H9 (cell line): ENCODE measurements at regions not wholly inside any gene's neighbourhood (a gene's known extent, or its start where the extent isn't known, plus 50 kb on each side); places are given as distances from the start of the nearest gene placed in this dataset.

Source experiments
- DNase-seq: peaks from one replicate; pipeline ENCODE4 v3.0.0-alpha.2; 2017
- H2AFZ ChIP-seq: one replicate; pipeline ENCODE4 v1.6.1; 2013; ENCODE audit warnings: mild to moderate bottlenecking, low read length, control low read depth, moderate library complexity
- H2AK5ac ChIP-seq: 2 replicates; pipeline ENCODE4 v1.6.1; 2013; ENCODE audit warnings: low read length, control low read depth, mixed read lengths; ENCODE audit not compliant: insufficient read length
- H2BK120ac ChIP-seq: one replicate; pipeline ENCODE4 v1.6.1; 2013; ENCODE audit warnings: low read depth, mild to moderate bottlenecking, low read length, control low read depth, inconsistent platforms; ENCODE audit not compliant: poor library complexity, severe bottlenecking
- H2BK12ac ChIP-seq: 2 replicates; pipeline ENCODE4 v1.6.1; 2013; ENCODE audit warnings: low read length, control low read depth, mixed read lengths, low read depth; ENCODE audit not compliant: insufficient read length
- H2BK15ac ChIP-seq: 2 replicates; pipeline ENCODE4 v1.6.1; 2013; ENCODE audit warnings: low read depth, low read length, control low read depth
- H2BK20ac ChIP-seq: one replicate; pipeline ENCODE4 v1.6.1; 2013; ENCODE audit warnings: low read depth, mild to moderate bottlenecking, low read length, control low read depth, inconsistent platforms; ENCODE audit not compliant: poor library complexity, severe bottlenecking
- H2BK5ac ChIP-seq: 2 replicates; pipeline ENCODE4 v1.6.1; 2013; ENCODE audit warnings: low read length, control low read depth, mixed read lengths; ENCODE audit not compliant: insufficient read length
- H3K14ac ChIP-seq: 2 replicates; pipeline ENCODE4 v1.6.1; 2013; ENCODE audit warnings: low read length, control low read depth; ENCODE audit not compliant: insufficient read depth
- H3K18ac ChIP-seq: 2 replicates; pipeline ENCODE4 v1.6.1; 2013; ENCODE audit warnings: low read depth, mild to moderate bottlenecking, mixed read lengths, low read length, control low read depth; ENCODE audit not compliant: insufficient read length
- H3K23ac ChIP-seq: 2 replicates; pipeline ENCODE4 v1.6.1; 2013; ENCODE audit warnings: low read length, control low read depth, mixed read lengths, low read depth; ENCODE audit not compliant: insufficient read length
- H3K23me2 ChIP-seq: 2 replicates; pipeline ENCODE4 v1.6.1; 2013; ENCODE audit warnings: low read depth, mild to moderate bottlenecking, mixed read lengths, low read length, control low read depth; ENCODE audit not compliant: insufficient read length, poor library complexity, severe bottlenecking
- H3K27ac ChIP-seq: 2 replicates; pipeline ENCODE4 v1.5.1; 2013; ENCODE audit warnings: low read length, control low read depth, mixed read lengths, low read depth; ENCODE audit not compliant: insufficient read length
- H3K27me3 ChIP-seq: 2 replicates; pipeline ENCODE4 v1.6.1; 2013; ENCODE audit warnings: low read length, control low read depth, inconsistent platforms; ENCODE audit not compliant: insufficient read depth
- H3K4ac ChIP-seq: 2 replicates; pipeline ENCODE4 v1.6.1; 2013; ENCODE audit warnings: low read depth, mild to moderate bottlenecking, control low read depth, inconsistent platforms, low read length, moderate library complexity
- H3K4me1 ChIP-seq: 2 replicates; pipeline ENCODE4 v1.6.1; 2013; ENCODE audit warnings: low read length, control low read depth, inconsistent platforms; ENCODE audit not compliant: insufficient read depth
- H3K4me2 ChIP-seq: 2 replicates; pipeline ENCODE4 v1.6.1; 2013; ENCODE audit warnings: low read length, control low read depth, mixed read lengths; ENCODE audit not compliant: insufficient read length, insufficient read depth
- H3K56ac ChIP-seq: 2 replicates; pipeline ENCODE4 v1.6.1; 2013; ENCODE audit warnings: low read depth, mild to moderate bottlenecking, mixed read lengths, low read length, control low read depth; ENCODE audit not compliant: insufficient read length
- H3K79me1 ChIP-seq: 2 replicates; pipeline ENCODE4 v1.6.1; 2013; ENCODE audit warnings: low read depth, mild to moderate bottlenecking, moderate library complexity, low read length, control low read depth, inconsistent platforms; ENCODE audit not compliant: insufficient read depth, poor library complexity, severe bottlenecking
- H3K79me2 ChIP-seq: 2 replicates; pipeline ENCODE4 v1.6.1; 2013; ENCODE audit warnings: low read length, control low read depth, inconsistent platforms; ENCODE audit not compliant: insufficient read depth
- H3K9ac ChIP-seq: 2 replicates; pipeline ENCODE4 v1.6.1; 2013; ENCODE audit warnings: low read length, control low read depth, mixed read lengths; ENCODE audit not compliant: insufficient read length; ENCODE audit errors: extremely low read depth
- H3K9me3 ChIP-seq: one replicate; pipeline ENCODE4 v1.6.1; 2013; ENCODE audit warnings: low read depth, low read length, inconsistent platforms; ENCODE audit not compliant: control insufficient read depth
- H3T11ph ChIP-seq: one replicate; pipeline ENCODE4 v1.6.1; 2013; ENCODE audit warnings: mild to moderate bottlenecking, low read length, control low read depth, inconsistent platforms
- H4K20me1 ChIP-seq: one replicate; pipeline ENCODE4 v1.6.1; 2013; ENCODE audit not compliant: control insufficient read depth, insufficient read length, insufficient read depth
- H4K5ac ChIP-seq: 2 replicates; pipeline ENCODE4 v1.6.1; 2013; ENCODE audit warnings: low read depth, mild to moderate bottlenecking, mixed read lengths, low read length, control low read depth; ENCODE audit not compliant: insufficient read length
- H4K8ac ChIP-seq: replicated peaks from 2 replicates; pipeline ENCODE4 v1.6.1; 2013; ENCODE audit warnings: low read length, control low read depth, mixed read lengths, low read depth; ENCODE audit not compliant: insufficient read length
- H4K91ac ChIP-seq: 2 replicates; pipeline ENCODE4 v1.6.1; 2013; ENCODE audit warnings: low read depth, mild to moderate bottlenecking, moderate library complexity, mixed read lengths, low read length, control low read depth; ENCODE audit not compliant: insufficient read length
- H3K27ac Mint-ChIP-seq, 3 experiments: 2 replicates in 2 of 3; 3 replicates in 1 of 3; pipeline ENCODE4 v1.8.0; 2020 to 2021; ENCODE audit warnings: mixed read lengths in 3 of 3, mild to moderate bottlenecking in 1 of 3, moderate library complexity in 1 of 3
- H3K27me3 Mint-ChIP-seq: 2 replicates; pipeline ENCODE4 v1.8.0; 2021; ENCODE audit warnings: low read depth, mild to moderate bottlenecking, moderate library complexity, mixed read lengths
- H3K36me3 Mint-ChIP-seq, 3 experiments: 2 replicates in 2 of 3; 3 replicates in 1 of 3; pipeline ENCODE4 v1.8.0; 2020 to 2021; ENCODE audit warnings: low read depth in 3 of 3, mixed read lengths in 3 of 3; ENCODE audit not compliant: insufficient read depth in 1 of 3
- H3K4me1 Mint-ChIP-seq, 2 experiments: 2 replicates each; pipeline ENCODE4 v1.8.0; 2020; ENCODE audit warnings: mixed read lengths in 2 of 2
- H3K4me3 Mint-ChIP-seq, 2 experiments: 2 replicates in 1 of 2; 3 replicates in 1 of 2; pipeline ENCODE4 v1.8.0; 2020 to 2021; ENCODE audit warnings: mild to moderate bottlenecking in 2 of 2, mixed read lengths in 2 of 2, moderate library complexity in 1 of 2
- H3K9me3 Mint-ChIP-seq, 2 experiments: 2 replicates in 1 of 2; 3 replicates in 1 of 2; pipeline ENCODE4 v1.8.0; 2020; ENCODE audit warnings: mild to moderate bottlenecking in 2 of 2, mixed read lengths in 2 of 2, moderate library complexity in 1 of 2
- CTCF ChIP-seq: fragments of 200-600 bp; sonication (generic); conservative IDR thresholded peaks from 3 replicates; pipeline ENCODE4 v1.8.0; 2021; ENCODE audit warnings: antibody characterized with exemption, mild to moderate bottlenecking
- WGBS: extraction: QIAGEN DNeasy Blood & Tissue Kit; methylation state at CpG from one replicate; pipeline ENCODE4 v1.1.7; 2013; ENCODE audit warnings: missing lambda C conversion rate, low lambda C conversion rate, mixed read lengths; ENCODE audit not compliant: insufficient read length; ENCODE audit errors: extremely low coverage; 5-methylcytosine and 5-hydroxymethylcytosine counted together

- WGBS = no CpG with 5 or more reads among the region's 2 CpGs
- H4K5ac ChIP-seq = no peak overlapping the region
- H2BK20ac ChIP-seq = no peak overlapping the region
- no peak overlapping the region for H3K23ac ChIP-seq
- no peak for DNase-seq
- no peak overlapping the region for H3K4me2 ChIP-seq
- H3K56ac ChIP-seq = no peak overlapping the region
- H3K79me1 ChIP-seq = no peaks in the 10 kb centered on the region
- H4K91ac ChIP-seq = no peak overlapping the region
- no peak overlapping the region for H3K27ac Mint-ChIP-seq
- H2BK5ac ChIP-seq = no peak overlapping the region
- no peak overlapping the region for H3T11ph ChIP-seq
- H3K27me3 ChIP-seq = no peaks in the 10 kb centered on the region
- peaks cover 4 to 11% (median 5%) of the 10 kb centered on the region in 3 experiments; a peak in 6 of 7 replicates for H3K36me3 Mint-ChIP-seq
- no peak overlapping the region for H2BK12ac ChIP-seq
- no peak overlapping the region for H3K18ac ChIP-seq
- no peaks in the 10 kb centered on the region; the same call in 1 of the 2 replicates for H3K4me1 ChIP-seq
- H3K9me3 ChIP-seq = no peaks in the 10 kb centered on the region
- H2AK5ac ChIP-seq = no peak overlapping the region
- H3K23me2 ChIP-seq = no peaks in the 10 kb centered on the region
- H2AFZ ChIP-seq = no peak overlapping the region
- H4K8ac ChIP-seq = no peak overlapping the region
- H3K27me3 Mint-ChIP-seq = no peaks in the 10 kb centered on the region
- no peak for TF ChIP-seq CTCF
- no peak overlapping the region for H3K9ac ChIP-seq
- peaks cover 5 to 11% of the 10 kb centered on the region in 2 experiments for H3K9me3 Mint-ChIP-seq
- H3K79me2 ChIP-seq = no peaks in the 10 kb centered on the region
- no peak overlapping the region for H2BK120ac ChIP-seq
- peaks cover 7 to 9% of the 10 kb centered on the region in 2 experiments for H3K4me1 Mint-ChIP-seq
- no peak overlapping the region for H3K27ac ChIP-seq
- H4K20me1 ChIP-seq = no peaks in the 10 kb centered on the region
- H3K4me3 Mint-ChIP-seq = no peak overlapping the region
- H3K4ac ChIP-seq = no peak overlapping the region
- no peak overlapping the region for H2BK15ac ChIP-seq
- no peak overlapping the region for H3K14ac ChIP-seq
Measured at GRCh38 chr6:98678481-98678880, 155.9 kb upstream of the POU3F2 start.
